Heart left ventricle (tissue), 16 donors: ENCODE measurements at regions not wholly inside any gene's neighbourhood (a gene's known extent, or its start where the extent isn't known, plus 50 kb on each side); places are given as distances from the start of the nearest gene placed in this dataset.

Experiments used
- ATAC-seq, 4 donors: fragments of 200-7000 bp; cut with Tn5 transposase; one replicate each; pipeline ENCODE4 v1.9.1; 2020 to 2022; ENCODE audit warnings: moderate library complexity in 4 of 4, mild to moderate bottlenecking in 3 of 4, moderate number of reproducible peaks in 1 of 4
- DNase-seq, 5 donors: peaks; one replicate each; pipeline ENCODE4 v3.0.0-alpha.2; 2020
- H3K27ac ChIP-seq, 12 donors: fragments of 200-600 bp; sonication (generic) in 4 of 12; one replicate each; pipeline versions ENCODE4 v1.5.0 to v1.8.0; 2016 to 2022; ENCODE audit warnings: mild to moderate bottlenecking in 2 of 12
- H3K27me3 ChIP-seq, 9 donors: fragments of 200-600 bp; sonication (generic) in 2 of 9; one replicate each; pipeline versions ENCODE4 v1.5.1 to v1.8.0; 2016 to 2022; ENCODE audit warnings: mild to moderate bottlenecking in 3 of 9
- H3K36me3 ChIP-seq, 9 donors: fragments of 200-600 bp; sonication (generic) in 2 of 9; one replicate each; pipeline versions ENCODE4 v1.5.0 to v1.8.0; 2018 to 2022; ENCODE audit warnings: mild to moderate bottlenecking in 2 of 9
- H3K4me1 ChIP-seq, 12 donors: fragments of 200-600 bp; sonication (generic) in 4 of 12; one replicate each; pipeline versions ENCODE4 v1.5.0 to v1.8.0; 2016 to 2022; ENCODE audit warnings: mild to moderate bottlenecking in 3 of 12
- H3K4me3 ChIP-seq, 12 donors: fragments of 200-600 bp; sonication (generic) in 4 of 12; one replicate each; pipeline versions ENCODE4 v1.5.0 to v1.8.0; 2017 to 2022; ENCODE audit warnings: mild to moderate bottlenecking in 9 of 12, moderate library complexity in 4 of 12
- H3K9me3 ChIP-seq, 12 donors: fragments of 200-600 bp; sonication (generic) in 4 of 12; one replicate each; pipeline versions ENCODE4 v1.5.0 to v1.8.0; 2016 to 2022; ENCODE audit warnings: mild to moderate bottlenecking in 1 of 12
- POLR2A ChIP-seq, 2 donors: fragments of 450-650 bp; IDR thresholded peaks; one replicate each; pipeline ENCODE4 v1.6.1; 2017; ENCODE audit warnings: antibody characterized with exemption in 2 of 2, mild to moderate bottlenecking in 2 of 2, moderate library complexity in 2 of 2
- WGBS, 4 donors: extraction: QIAGEN DNeasy Blood & Tissue Kit in 2 of 4; methylation state at CpG; one replicate each; pipeline versions ENCODE4 v1.1.5 to v1.1.7; 2013 to 2018; 5-methylcytosine and 5-hydroxymethylcytosine counted together
- intact Hi-C, 10 donors: fragments of 100-400 bp; cut with DNase I; formaldehyde crosslinking; loops; one replicate each; pipeline versions ENCODE4 v1.11.1 to v1.14.2; 2022
- TF ChIP-seq, protein P1 (sequence below), 12 donors: fragments of 200-600 bp; sonication (generic) in 4 of 12; IDR thresholded peaks; one replicate each; pipeline versions ENCODE4 v1.5.0 to v1.8.0; 2018 to 2022; ENCODE audit warnings: antibody characterized with exemption in 12 of 12, mild to moderate bottlenecking in 5 of 12
- donor health status: ischemic (EF 13 %, LVEDD 7.1; RV severe dilation, severe dysfunction).
- donor health status: healthy with polysubstance abuse.
- donor health status: DM: no; HTN: yes; CAD: no.
- donor health status: DM: no; HTN: no; CAD: no.
- donor health status: ischemic (EF 25% LVEDD 6.9; RV normal size, moderate dysfunction).
- donor health status: ischemic (EF 25% LVEDD 5.7; RV mildly dilated, moderate dysfunction).
- donor health status: healthy.
- donor health status: DM: yes; HTN: yes; CAD: no.
- donor health status: ischemic (EF 35%, LVEDD 5.7; RV mildly dilated, moderate dysfunction).
- donor health status: nonischemic (EF 11% LVEDD 7.7; RV severe dilation, severe dysfunction).
- donor health status: DM: yes; HTN: yes; CAD: no.
- donor health status: PGD.
- donor health status: ischemic (EF 29% LVEDD 5.4; RV normal size, mild dysfunction).
- donor health status: nonischemic (EF 23%, LVEDD 6.1; RV moderate dilation, normal function).

DNA sequence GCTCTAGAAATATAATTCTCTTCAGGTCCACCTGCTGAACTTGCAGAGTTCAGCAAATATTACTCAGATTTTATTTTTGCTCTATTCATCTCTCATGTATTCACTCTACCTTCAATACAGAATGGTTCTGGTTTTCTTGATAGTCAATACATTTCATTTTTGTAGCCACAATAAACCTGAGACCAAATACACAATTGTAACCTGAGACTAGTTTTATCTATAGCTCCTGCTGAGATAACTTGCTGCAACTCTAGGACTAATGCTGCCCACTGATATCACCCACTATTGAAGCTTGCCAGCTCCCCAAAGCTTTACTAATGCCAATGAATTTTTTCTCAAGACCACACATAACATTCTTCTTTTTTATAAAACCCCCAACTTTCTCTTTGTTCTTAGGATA, 229.3 kb downstream of the NSUN3 start:
- Histone ChIP-seq H3K27me3 (no peaks in the 10 kb centered on the region), H3K4me3 (no peak overlapping the region), H3K9me3 (no peaks in the 10 kb centered on the region), H3K4me1 (no peaks in the 10 kb centered on the region), H3K27ac (no peak overlapping the region), H3K36me3 (no peaks in the 10 kb centered on the region)
- DNase-seq, result no peak
- no peak for TF ChIP-seq POLR2A (IDR thresholded peaks at IDR 0.05)
- TF ChIP-seq, protein P1, sequence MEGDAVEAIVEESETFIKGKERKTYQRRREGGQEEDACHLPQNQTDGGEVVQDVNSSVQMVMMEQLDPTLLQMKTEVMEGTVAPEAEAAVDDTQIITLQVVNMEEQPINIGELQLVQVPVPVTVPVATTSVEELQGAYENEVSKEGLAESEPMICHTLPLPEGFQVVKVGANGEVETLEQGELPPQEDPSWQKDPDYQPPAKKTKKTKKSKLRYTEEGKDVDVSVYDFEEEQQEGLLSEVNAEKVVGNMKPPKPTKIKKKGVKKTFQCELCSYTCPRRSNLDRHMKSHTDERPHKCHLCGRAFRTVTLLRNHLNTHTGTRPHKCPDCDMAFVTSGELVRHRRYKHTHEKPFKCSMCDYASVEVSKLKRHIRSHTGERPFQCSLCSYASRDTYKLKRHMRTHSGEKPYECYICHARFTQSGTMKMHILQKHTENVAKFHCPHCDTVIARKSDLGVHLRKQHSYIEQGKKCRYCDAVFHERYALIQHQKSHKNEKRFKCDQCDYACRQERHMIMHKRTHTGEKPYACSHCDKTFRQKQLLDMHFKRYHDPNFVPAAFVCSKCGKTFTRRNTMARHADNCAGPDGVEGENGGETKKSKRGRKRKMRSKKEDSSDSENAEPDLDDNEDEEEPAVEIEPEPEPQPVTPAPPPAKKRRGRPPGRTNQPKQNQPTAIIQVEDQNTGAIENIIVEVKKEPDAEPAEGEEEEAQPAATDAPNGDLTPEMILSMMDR (IDR thresholded peaks at IDR 0.05), result no peak
- ATAC-seq, result no peak
- intact Hi-C loops, result no loop called here

DNA sequence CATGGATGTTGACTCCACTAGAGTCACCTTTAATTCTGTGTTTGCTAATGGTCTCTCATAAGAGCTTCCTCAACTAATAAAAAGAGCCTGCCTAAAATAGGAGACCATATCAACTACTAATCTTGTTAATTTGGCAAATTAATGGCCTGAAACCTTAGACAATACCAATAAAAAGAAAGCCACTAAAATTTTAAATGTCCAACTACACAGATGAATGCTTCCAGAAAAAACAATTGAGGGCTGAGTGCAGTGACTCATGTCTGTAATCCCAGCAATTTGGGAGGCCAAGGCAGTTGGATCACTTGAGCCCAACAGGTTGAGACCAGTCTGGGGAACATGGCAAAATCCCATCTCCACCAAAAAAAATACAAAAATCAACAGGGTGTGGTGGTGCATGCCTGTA, 230.9 kb downstream of the NSUN3 start:
- H3K27ac ChIP-seq, result no peak overlapping the region
- ATAC-seq (no peak), DNase-seq (no peak)
- H3K4me1 ChIP-seq, result no peaks in the 10 kb centered on the region
- H3K4me3 ChIP-seq, result no peak overlapping the region
- H3K27me3 ChIP-seq, result no peaks in the 10 kb centered on the region
- H3K9me3 ChIP-seq, result no peaks in the 10 kb centered on the region
- TF ChIP-seq, protein P1 (IDR thresholded peaks at IDR 0.05), result no peak
- no peak for TF ChIP-seq POLR2A (IDR thresholded peaks at IDR 0.05)
- no peaks in the 10 kb centered on the region for H3K36me3 ChIP-seq
- intact Hi-C loops, result no loop called here

DNA sequence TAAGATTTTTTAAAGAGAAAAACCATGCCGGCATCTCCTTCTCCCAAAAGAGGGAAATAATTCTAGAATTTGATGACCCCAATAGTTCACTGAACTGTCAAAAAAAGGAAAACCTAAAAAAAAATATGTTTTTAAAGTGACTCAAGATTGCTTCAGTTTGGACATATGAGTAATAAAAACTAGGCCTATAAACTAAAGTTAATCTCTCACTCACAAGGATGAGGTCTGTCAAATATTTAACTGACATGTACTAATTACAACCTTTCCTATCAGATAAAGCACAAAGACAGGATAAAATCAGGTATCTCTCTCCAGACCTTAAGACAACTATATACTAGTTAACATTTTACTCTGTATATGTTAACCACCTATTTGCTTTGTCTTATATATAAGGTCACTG, 231.9 kb downstream of the NSUN3 start:
- H3K9me3 ChIP-seq, result no peaks in the 10 kb centered on the region
- DNase-seq (no peak), ATAC-seq (no peak)
- H3K36me3 ChIP-seq, result no peaks in the 10 kb centered on the region
- no peaks in the 10 kb centered on the region for H3K4me1 ChIP-seq
- intact Hi-C loops, result no loop called here
- H3K27me3 ChIP-seq, result no peaks in the 10 kb centered on the region
- no peak overlapping the region for H3K27ac ChIP-seq
- no peak overlapping the region for H3K4me3 ChIP-seq
- 82 to 96% (median 87%) methylated on average over 1 of the region's 1 CpG for WGBS, 4 donors
- TF ChIP-seq POLR2A (IDR thresholded peaks at IDR 0.05), result no peak
- TF ChIP-seq, protein P1 (IDR thresholded peaks at IDR 0.05), result no peak

DNA sequence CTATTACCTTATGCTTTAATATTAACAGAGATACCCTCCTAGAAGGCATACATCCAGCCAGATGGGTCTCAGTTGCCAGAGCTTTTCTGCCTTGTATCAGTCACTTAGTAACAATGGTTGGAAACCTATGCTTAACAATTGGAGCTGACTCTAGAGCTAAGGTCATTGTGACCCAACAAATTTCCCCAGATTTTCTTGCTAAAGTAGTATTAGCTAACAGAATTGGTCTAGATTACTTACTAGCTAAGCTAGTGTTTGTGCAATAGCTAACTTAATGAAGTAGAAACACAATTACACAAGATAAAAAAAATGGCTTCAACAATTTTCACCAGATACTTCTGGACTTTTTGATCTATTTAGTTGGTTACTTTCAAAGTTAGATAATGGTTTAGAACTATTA, 236.9 kb downstream of the NSUN3 start:
- TF ChIP-seq, protein P1 (IDR thresholded peaks at IDR 0.05), result no peak
- no peak for TF ChIP-seq POLR2A (IDR thresholded peaks at IDR 0.05)
- Histone ChIP-seq H3K9me3 (no peaks in the 10 kb centered on the region), H3K4me1 (peaks cover 0 to 12% (median 5%) of the 10 kb centered on the region in 12 donors), H3K4me3 (no peak overlapping the region), H3K36me3 (no peaks in the 10 kb centered on the region), H3K27ac (no peak overlapping the region), H3K27me3 (no peaks in the 10 kb centered on the region)
- DNase-seq (no peak), ATAC-seq (no peak)
- intact Hi-C loops, result no loop called here
